ENCODE measurements at regions not wholly inside any gene's neighbourhood (a gene's known extent, or its start where the extent isn't known, plus 50 kb on each side); places are given as distances from the start of the nearest gene placed in this dataset.

DNA sequence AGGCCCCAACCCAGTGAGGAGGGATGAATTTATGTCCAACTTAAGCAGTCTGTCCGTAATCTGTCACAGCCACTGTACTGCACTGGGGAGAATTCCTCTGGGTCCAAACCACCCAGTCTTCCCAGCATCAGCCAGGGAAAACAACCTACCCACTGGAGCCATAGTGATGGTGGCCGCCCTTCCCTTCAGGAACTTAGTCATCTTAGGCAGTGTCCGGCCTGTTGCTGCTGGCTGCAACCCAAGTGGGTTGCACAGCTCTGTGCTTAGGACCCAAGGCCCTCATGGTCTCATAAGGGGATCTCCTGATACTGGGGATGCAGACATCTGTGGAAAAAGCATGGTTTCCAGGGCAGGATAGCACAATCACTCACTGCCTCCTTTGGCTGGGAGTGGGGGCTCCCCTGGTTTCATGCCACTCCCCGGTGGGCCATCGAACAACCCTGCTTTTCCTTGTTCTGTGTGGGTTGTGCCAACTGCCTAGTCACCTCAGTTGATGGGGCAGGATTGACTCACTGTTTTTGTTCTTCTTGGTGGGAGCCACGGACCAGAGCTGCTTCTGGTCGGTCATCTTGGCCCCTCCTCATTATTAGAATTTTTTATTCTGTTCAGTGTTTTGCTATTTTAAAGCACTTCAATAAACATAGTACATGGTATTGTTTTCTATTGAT, 591.9 kb downstream of the DOK5 start:
- H3K4me3 Mint-ChIP-seq (ENCODE audit: unreplicated experiment) = no peak overlapping the region
- no peaks in the 10 kb centered on the region for H3K4me1 Mint-ChIP-seq (ENCODE audit: unreplicated experiment)
- peaks cover 36% of the 10 kb centered on the region for H3K9me3 Mint-ChIP-seq (ENCODE audit: unreplicated experiment)
- TF ChIP-seq, protein P1, sequence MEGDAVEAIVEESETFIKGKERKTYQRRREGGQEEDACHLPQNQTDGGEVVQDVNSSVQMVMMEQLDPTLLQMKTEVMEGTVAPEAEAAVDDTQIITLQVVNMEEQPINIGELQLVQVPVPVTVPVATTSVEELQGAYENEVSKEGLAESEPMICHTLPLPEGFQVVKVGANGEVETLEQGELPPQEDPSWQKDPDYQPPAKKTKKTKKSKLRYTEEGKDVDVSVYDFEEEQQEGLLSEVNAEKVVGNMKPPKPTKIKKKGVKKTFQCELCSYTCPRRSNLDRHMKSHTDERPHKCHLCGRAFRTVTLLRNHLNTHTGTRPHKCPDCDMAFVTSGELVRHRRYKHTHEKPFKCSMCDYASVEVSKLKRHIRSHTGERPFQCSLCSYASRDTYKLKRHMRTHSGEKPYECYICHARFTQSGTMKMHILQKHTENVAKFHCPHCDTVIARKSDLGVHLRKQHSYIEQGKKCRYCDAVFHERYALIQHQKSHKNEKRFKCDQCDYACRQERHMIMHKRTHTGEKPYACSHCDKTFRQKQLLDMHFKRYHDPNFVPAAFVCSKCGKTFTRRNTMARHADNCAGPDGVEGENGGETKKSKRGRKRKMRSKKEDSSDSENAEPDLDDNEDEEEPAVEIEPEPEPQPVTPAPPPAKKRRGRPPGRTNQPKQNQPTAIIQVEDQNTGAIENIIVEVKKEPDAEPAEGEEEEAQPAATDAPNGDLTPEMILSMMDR (IDR thresholded peaks at IDR 0.05) = no peak
- DNase-seq (ENCODE audit: extremely low spot score, unreplicated experiment) = no peak
- H3K27me3 Mint-ChIP-seq (ENCODE audit: unreplicated experiment) = no peaks in the 10 kb centered on the region
- no peaks in the 10 kb centered on the region for H3K36me3 Mint-ChIP-seq (ENCODE audit: unreplicated experiment)
- H3K27ac Mint-ChIP-seq (ENCODE audit: unreplicated experiment) = no peak overlapping the region

DNA sequence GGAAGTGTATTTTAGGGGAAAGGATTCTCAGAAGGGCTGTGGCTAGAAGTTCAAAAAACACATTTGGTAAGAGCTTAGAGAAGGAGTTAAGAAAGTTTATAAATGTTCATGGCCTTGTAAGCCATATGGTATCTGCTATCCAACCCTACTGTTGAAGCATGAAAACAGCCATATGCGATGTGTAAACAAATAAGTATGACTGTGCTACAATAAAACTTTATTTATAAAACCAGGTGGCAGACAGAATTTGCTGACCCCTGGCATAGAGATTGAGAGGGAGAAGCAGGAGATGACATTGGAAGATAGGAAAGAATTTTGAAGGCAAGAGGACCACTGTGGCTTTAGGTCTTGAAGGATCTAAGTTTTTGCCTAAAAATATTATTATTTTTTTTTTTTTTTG, 583.5 kb downstream of the DOK5 start:
- Mint-ChIP-seq H3K4me3 (ENCODE audit: unreplicated experiment) (no peak overlapping the region), H3K9me3 (ENCODE audit: unreplicated experiment) (peaks cover 35% of the 10 kb centered on the region), H3K36me3 (ENCODE audit: unreplicated experiment) (no peaks in the 10 kb centered on the region), H3K4me1 (ENCODE audit: unreplicated experiment) (no peaks in the 10 kb centered on the region), H3K27ac (ENCODE audit: unreplicated experiment) (no peak overlapping the region), H3K27me3 (ENCODE audit: unreplicated experiment) (no peaks in the 10 kb centered on the region)
- no peak for DNase-seq (ENCODE audit: extremely low spot score, unreplicated experiment)
- TF ChIP-seq, protein P1 (IDR thresholded peaks at IDR 0.05) = no peak

DNA sequence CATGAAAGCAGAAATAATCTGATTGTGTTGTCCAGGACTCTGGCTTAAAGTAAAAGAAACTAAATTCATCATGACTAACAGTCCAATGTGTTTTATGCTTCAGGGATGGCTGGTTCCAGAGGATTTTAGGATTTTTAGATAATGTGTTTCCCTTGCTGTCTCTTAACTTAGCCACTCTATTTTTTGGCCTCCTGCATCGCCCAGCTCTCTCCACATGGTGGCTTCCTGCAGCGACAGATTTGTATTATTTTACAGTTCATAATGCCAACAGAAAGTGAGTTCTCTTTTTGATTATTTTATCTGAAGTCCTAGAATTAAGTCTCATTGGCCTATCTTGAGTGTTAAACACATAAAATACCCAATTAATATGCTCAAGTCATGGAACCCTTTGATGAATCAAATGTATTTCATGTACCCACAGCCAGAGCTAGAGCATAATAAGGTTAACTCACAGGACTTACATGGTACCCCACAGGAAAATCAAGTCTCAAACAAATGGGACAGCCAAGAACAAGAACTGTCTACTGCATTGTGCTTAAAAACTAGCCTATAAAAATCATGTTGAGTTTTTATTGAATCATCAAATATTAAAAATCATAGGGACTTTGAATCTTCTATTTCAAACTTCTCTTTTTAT, 582.5 kb downstream of the DOK5 start:
- Mint-ChIP-seq H3K27ac (ENCODE audit: unreplicated experiment) (no peak overlapping the region), H3K27me3 (ENCODE audit: unreplicated experiment) (no peaks in the 10 kb centered on the region), H3K9me3 (ENCODE audit: unreplicated experiment) (peaks cover 26% of the 10 kb centered on the region), H3K36me3 (ENCODE audit: unreplicated experiment) (no peaks in the 10 kb centered on the region), H3K4me1 (ENCODE audit: unreplicated experiment) (no peaks in the 10 kb centered on the region), H3K4me3 (ENCODE audit: unreplicated experiment) (no peak overlapping the region)
- TF ChIP-seq, protein P1 (IDR thresholded peaks at IDR 0.05) = no peak
- no peak for DNase-seq (ENCODE audit: extremely low spot score, unreplicated experiment)

DNA sequence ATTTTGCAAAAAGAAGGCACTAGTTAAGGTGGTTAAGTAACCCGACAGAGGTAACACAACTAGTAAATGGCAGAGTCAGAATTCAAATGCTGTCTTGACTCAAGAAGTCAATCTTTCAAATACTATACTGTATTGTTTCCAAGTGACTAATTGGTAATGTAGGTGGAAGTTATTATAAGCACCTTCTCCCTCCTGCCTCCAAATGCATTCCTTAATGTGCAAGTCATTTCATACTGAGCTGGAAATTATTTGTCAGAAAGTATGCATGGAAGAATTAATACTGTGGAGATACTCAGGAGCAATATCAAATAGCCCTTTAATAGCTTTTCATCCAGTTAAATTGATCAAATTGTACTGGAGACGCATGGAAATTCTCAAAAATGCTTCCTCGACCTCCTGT, 579.1 kb downstream of the DOK5 start:
- Mint-ChIP-seq H3K27ac (ENCODE audit: unreplicated experiment) (no peak overlapping the region), H3K4me1 (ENCODE audit: unreplicated experiment) (no peaks in the 10 kb centered on the region), H3K9me3 (ENCODE audit: unreplicated experiment) (peaks cover 19% of the 10 kb centered on the region), H3K4me3 (ENCODE audit: unreplicated experiment) (no peak overlapping the region), H3K36me3 (ENCODE audit: unreplicated experiment) (no peaks in the 10 kb centered on the region), H3K27me3 (ENCODE audit: unreplicated experiment) (no peaks in the 10 kb centered on the region)
- TF ChIP-seq, protein P1 (IDR thresholded peaks at IDR 0.05) = no peak
- no peak for DNase-seq (ENCODE audit: extremely low spot score, unreplicated experiment)

DNA sequence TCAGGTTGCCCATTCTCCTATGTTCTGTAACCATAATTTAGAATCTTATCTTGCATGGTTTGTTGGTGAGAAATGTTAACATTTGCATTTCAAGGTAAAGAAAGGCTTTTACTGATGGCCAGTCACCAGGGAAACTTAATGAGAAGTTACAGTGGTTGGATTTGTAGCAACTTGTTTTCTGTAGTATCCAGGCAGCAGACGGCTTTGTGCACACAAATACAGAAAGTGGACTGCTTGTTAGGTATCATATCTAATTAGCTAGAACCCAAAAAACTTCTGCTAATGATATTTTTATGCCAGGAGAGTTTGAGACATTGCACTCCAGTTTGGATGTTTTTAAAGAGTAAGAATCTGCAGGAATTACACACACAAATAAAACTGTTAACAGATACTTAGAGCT, 578.0 kb downstream of the DOK5 start:
- no peaks in the 10 kb centered on the region for H3K27me3 Mint-ChIP-seq (ENCODE audit: unreplicated experiment)
- TF ChIP-seq, protein P1 (IDR thresholded peaks at IDR 0.05) = no peak
- H3K9me3 Mint-ChIP-seq (ENCODE audit: unreplicated experiment) = peaks cover 12% of the 10 kb centered on the region
- no peaks in the 10 kb centered on the region for H3K4me1 Mint-ChIP-seq (ENCODE audit: unreplicated experiment)
- DNase-seq (ENCODE audit: extremely low spot score, unreplicated experiment) = no peak
- no peaks in the 10 kb centered on the region for H3K36me3 Mint-ChIP-seq (ENCODE audit: unreplicated experiment)
- no peak overlapping the region for H3K4me3 Mint-ChIP-seq (ENCODE audit: unreplicated experiment)
- H3K27ac Mint-ChIP-seq (ENCODE audit: unreplicated experiment) = no peak overlapping the region
